Activated T-cell treated with anti-CD3 and anti-CD28 coated beads for 24 hours (primary cell): ENCODE measurements at regions not wholly inside any gene's neighbourhood (a gene's known extent, or its start where the extent isn't known, plus 50 kb on each side); places are given as distances from the start of the nearest gene placed in this dataset.

Experiments
- DNase-seq: peaks from one replicate; pipeline ENCODE4 v3.0.0-alpha.2; 2020; ENCODE audit warnings: low read depth

DNA sequence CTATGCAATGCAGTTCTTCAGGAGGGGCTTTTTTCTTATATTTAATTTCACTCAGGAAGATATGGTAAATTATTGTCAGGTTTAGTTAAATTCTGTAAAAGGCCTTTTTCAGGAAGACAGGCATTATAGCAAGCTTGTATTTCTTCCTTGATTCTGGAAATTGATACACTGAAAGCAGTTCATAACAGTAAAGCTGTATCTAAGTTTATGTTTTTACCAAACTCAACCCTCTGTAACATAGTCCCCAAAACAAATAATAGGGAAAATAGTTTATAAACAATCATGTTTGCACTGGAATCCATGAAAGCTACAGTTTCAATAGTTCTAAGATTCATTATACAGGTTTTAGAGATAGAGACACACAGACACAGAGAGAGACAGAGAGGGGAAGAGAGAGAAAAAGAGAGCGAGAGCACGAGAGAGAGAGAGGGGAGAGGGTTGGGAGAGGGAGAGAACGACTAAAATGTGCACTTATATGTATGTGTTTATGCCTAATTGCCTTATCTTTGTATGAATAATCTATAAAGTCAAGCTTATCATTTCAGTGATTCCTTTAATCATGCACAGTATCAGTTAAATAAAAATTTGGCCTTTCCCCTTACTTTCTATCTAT is 454.4 kb downstream of the RFPL4B start:
- DNase-seq = no peak

DNA sequence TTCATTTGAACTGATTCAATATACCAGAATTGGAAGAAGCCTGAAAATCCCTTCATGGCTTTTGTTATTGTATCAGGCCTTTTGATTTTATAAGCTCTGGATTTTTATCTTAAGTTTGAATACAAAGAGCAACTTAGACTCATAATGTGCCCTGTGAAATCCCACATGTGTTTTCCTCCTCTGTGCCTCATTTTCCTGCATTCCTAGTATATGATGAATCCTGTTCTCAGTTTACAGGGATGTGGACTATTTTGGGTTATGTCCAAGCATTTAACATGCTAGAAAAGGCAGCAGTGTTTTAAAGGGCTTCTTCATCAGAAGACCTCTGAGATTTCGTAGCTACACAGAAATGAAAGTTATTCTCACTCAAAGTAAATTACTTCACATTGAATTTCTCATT is 455.0 kb downstream of the RFPL4B start:
- DNase-seq = no peak

DNA sequence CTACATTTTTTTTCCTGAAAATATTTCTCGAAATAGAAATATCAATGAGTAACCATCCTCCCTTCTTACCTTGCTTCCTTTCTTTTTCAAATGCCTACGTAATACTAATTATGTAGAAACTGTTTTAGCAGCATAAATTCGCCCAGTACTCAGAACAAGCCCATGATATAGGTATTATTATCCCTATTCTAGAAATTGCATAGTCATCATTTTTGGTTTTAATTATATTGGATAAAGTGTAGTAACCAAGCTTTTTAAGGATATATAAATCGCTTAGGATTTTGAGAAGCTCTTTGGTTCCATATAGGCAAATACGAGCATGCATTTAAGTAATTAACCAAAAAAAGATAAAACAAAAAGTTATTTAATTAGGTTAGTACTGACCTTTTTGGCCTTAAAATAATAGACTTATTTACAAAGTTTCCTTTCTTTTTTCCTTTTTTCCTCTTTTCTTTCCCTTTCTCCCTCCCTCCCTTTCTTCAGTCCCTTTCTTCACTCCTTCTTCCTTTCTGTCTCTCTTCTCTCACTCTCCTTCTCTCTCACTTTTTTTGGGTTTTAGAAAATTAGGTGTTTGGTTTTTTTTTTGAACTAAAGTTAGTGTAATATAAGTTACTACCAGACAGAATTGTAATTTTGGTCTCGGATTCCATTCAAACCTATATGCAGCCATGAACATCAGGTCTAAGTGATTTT is 457.7 kb downstream of the RFPL4B start:
- no peak for DNase-seq

DNA sequence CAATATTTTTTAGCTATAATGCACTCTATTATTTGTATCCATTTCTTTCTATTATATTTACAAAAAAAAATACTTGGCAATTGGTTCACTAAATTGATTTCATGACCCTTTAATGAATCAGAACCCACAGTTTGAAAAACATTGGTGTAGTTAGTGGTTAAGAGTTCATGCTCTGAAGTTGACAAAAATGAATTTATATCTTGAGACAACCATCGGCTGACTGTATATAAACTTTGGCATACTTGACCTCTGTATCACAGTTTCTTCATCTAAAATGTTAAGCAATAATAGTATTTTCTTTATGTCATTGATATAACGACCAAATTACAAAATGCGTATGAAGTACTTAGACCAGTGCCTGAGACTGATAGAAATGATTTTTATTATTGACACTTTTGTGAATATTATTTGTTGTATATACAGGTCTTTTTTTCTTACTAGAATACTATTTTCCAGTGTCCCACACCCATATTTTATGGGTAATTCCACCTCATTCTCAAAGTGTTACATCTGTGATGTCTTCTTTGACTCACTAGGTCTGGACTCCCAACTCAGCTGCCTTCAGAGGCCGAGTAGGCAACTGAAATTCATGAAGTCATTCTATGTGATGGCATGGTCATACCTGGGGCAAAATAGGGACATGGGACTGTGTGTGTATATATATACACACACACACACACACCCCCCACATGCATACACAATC is 459.2 kb downstream of the RFPL4B start:
- no peak for DNase-seq

DNA sequence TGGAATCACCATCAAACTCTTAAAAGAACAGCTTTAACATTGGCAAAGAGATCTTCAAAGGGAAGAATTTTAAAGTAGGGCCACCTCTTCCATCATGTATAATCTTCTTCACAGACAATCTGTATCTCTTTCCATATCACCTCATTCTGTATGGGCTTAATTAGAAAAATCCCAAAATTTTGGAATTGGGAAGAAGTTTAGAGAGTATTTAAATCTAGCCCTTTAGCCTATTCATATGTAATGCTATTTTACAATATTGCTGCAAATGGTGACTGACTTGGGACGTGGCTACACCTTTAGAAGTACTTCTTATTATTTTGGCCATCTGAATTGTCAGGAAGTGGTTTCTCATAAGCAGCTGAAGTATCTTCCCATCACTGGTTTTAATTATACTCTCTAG is 474.3 kb downstream of the RFPL4B start:
- no peak for DNase-seq

DNA sequence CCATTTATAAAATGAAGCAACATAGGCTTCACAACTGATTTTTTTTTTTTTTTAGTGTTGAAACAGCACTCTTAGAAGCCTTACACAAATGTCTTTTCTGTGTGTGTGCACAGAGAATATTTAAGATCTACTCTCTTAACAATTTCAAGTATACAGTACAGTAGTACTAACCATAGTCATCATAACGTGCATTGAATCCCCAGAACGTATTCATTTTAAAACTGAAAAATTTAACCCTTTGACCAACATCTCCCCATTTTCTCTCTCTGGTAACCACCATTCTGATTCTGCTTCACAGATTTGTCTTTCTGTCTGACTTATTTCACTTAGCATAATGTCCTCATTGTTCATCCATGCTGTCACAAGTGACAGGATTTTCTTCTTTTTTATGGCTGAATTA is 475.6 kb downstream of the RFPL4B start:
- no peak for DNase-seq

DNA sequence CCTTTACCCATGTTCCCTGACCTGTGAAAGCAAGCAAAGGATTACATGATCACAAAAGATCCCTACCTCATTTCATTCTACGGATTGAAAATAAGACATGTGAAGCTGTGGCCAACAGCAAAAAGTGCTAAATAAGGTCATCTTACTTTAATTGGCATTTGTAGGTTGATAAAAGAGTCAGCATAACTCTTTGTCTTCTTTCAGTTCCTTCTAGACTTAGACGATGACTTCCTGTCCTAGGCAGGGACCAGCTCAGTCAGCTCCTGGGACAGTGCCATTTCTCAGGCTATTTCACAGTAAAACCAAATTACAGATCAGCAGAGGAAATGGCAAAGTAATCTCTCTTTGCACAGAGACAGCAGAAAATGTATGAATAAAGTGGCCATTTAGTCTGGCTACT is 480.7 kb downstream of the RFPL4B start:
- no peak for DNase-seq

DNA sequence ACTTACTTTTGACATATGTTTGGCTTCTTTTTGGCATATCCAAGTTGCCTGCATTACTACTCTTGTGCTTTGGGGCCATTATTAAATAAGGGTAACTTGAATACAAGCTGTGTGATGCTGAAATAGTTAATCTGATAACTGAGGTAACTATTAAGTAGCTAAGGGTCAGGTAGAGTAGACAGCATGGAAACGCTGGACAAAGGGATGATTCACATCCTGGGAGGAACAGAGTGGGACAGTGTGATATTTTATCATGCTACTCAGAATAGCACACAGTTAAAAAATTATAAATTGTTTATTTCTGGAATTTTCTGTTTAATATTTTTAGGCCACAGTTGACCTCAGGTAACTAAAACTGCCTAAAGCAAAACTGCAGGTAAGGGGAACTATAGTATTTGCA is 483.9 kb downstream of the RFPL4B start:
- no peak for DNase-seq

DNA sequence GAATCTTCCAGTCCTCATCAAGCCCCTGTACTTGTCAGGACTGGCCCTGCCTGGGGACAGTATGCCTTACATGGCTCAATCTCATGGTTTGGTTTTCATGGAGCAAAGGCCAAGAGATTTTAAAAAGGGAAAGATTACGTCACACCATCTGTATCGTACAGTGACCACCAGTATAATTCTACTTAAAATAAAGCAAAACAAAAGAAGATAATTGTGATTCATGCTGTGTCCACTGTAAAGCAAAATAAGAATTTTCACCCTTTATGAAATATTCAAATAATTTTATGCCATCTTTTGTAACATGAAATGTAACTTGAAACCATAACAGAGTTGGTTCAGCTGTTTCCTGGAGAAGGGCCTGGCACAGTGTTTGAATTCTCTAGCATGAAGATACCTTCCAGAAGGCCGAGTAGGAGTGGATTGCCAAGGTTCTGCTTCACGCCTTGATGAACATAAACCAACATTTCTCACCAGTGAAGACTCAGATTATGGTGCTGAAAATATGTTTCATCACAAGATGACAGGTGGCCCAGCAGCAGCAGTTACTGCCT is 486.5 kb downstream of the RFPL4B start:
- DNase-seq = no peak

DNA sequence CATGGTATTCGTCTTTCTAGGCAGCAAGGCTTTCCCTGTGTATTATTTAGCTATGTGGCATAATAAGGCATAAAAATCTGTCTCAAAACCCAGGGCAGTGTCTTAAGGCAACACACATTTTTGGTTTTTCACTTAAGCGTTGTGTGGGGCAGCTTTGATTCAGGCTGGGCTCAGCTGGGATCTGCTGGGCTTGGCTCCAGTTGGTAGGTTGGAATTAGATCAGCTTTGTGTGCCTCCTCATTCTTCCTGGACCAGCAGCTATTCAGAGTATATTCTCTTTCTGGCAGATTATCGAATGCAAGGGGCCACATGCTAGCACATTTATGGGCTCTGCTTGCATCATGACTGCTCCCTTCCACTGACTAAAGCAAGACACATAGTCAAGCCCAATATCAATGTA is 487.9 kb downstream of the RFPL4B start:
- DNase-seq = no peak

DNA sequence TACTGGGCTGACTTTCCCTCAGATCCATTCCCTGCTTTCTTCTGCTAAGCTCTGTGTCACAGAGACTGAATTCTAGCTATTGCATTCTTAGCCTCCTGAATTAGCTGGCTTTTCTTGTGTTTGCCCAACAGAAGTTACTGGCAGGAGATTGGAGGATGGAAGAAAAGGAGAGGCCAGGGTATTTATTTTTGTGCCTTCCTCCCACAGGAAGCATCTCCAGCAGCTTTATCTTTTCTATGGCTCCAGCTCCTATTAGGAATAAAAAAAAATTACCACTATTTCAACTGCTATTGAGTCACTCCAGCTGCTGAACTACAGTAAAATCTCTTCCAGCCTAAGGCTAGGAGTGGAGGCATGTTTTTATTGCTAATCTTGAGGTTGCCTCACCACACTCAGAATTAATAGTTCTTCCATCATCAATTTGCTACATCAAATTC is 492.4 kb downstream of the RFPL4B start:
- no peak for DNase-seq

DNA sequence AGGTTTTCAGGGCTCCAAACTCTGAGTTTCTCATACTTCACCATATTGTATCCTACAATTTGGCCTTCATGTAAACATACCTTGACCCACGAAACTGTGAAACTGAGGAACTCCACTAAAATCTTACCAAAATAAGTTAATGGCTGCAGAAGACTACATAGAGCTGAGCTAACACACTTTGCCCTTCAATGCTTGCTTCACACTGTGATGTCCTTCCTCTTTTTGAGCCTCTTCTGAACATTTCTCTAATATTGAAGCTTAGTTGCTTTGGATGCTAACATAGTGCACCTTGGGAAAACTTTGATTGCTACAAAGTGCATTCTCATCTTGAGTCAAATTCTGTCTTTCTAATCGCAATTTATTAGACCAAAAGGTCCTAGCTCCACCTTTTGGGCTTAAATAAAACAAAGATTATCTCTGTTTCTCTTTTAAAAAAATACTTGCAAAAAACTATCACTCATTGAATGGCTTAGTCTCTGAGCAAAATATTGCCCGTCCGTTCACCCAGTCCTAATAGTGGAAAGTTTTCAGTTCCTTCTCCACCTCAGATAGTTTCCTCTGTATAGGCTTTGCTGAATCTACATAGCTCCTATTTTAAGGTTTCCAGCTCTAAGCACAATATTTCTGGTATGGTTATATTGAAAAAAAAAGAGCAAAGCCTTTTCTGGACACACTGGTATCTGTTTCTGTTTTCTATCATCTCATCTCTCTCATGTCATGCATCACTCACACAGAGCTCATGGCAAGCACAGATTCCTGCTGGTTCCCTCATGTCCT is 494.6 kb downstream of the RFPL4B start:
- DNase-seq = no peak

DNA sequence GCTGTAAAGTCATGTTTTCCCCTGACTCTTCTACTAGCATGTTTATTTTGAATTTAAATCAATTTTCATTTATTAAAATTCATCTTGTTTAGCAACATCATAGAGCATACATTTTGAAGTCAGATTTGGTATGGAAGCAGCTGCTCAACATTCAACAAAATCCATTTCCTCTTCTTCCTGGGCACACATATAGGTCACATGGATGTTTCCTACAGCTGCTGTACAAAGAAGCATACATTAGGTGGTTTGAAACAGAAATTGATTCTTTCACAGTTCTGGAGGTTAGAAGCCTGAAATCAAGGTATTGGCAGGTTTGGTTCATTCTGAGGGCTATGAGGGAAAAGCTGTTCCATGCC is 495.2 kb downstream of the RFPL4B start:
- DNase-seq = no peak

DNA sequence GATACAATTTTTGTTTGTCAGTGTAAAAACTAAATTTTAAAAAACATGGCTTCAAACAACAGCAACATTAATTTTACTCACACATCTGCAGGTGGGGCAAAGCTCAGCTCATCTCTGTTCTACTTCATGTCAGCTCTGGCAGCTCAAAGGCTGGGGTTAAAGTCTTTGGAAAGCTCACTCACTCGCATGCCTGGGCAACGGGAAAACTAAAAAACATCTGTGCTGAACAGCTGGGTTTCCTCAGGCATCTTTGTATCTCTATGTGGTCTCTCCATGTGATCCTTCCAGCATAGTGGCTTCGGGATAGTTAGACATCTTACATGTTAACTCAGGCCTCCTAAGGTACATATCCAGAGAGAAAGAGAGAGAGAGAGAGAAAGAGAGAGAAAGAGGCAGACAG is 499.6 kb downstream of the RFPL4B start:
- no peak for DNase-seq

DNA sequence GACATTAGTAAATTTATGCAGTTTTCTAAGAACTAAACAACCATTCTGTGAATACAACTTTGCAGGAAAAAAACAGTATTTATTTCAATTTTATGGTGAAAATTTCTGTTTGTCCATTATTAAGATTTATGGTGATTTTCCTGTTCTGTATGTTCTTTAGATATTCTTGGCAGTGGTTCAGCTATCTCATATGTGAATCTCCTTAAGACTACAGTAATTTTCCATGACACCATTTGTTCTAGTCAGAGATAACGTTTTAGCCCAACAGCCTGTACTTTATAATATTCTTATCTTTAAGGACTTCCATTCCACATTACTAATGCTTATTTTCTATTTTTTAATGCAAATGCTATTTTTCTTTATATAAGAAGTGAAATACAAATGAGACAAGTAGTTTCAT is 504.0 kb downstream of the RFPL4B start:
- no peak for DNase-seq

DNA sequence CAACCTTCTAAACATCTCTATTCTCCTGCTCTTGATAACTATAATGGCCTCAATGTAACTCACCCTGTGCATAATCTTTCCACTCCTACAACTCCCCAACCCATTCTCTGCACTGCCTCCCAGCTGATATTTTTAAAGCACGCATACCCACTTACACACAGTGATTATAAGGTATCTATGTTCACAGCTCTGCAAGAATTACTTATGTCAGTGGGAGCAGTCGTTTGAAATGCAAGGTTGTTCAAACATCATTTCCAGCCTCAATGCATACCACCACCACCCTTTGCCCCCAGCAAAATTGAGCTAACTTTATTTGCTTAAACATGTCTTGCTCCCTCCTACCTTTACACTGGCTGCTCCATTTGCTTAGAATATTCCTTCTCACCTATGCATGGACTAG is 506.0 kb downstream of the RFPL4B start:
- no peak for DNase-seq

DNA sequence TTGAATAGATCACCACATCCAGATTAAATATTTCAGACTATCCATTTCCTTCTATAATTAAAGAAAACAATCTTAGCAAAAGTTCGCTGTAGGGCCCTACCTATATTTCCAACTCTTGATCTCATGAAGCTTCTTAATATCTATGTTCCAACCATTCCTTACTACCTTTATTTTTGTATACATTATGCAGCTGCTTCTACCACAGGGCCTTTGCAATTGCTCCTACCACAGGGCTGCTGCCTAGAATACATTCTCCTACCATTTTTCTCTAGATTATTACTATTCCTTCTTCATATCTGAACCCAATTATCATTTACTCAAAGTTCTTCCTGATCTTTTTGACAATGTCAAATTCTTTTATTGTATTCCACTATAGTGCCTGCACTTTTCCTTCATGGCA is 516.6 kb downstream of the RFPL4B start:
- DNase-seq = no peak

DNA sequence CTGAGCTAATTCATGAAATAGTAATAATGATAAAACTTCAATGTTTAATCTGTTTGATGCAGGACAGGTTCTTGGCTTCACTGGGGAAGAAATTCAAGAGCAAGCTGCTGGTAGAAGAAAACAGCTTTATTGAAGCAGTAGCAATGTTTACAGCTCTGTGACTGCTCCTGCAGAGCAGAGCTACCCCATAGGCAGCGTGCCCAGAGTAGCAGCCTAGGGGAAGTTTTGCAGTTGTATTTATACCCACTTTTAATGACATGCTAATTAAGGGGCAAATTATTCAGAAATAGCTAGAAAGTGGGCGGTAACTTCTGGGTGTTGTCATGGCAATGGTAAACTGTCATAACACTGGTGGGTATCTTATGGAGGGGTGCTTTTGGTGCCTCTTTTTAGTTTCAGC is 518.0 kb downstream of the RFPL4B start:
- DNase-seq = no peak

DNA sequence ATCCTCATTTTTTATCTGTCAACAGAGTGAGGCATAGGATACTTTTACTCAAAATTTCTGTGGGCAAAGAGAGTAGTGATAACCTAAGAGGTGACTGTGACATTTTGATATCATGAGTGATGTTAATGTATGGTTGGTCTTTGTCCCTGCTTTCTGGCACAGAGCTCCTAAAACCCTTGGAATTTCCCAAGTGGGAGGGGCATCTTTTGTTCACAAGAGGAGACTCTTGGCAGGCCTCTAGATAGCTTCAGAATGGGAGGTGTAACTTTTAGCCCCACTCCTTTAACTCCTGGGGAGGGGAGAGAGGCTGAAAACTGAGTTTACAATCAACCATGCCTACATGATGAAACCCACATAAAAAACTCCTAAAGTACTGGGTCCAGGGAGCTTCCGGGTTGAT is 527.8 kb downstream of the RFPL4B start:
- DNase-seq = no peak

DNA sequence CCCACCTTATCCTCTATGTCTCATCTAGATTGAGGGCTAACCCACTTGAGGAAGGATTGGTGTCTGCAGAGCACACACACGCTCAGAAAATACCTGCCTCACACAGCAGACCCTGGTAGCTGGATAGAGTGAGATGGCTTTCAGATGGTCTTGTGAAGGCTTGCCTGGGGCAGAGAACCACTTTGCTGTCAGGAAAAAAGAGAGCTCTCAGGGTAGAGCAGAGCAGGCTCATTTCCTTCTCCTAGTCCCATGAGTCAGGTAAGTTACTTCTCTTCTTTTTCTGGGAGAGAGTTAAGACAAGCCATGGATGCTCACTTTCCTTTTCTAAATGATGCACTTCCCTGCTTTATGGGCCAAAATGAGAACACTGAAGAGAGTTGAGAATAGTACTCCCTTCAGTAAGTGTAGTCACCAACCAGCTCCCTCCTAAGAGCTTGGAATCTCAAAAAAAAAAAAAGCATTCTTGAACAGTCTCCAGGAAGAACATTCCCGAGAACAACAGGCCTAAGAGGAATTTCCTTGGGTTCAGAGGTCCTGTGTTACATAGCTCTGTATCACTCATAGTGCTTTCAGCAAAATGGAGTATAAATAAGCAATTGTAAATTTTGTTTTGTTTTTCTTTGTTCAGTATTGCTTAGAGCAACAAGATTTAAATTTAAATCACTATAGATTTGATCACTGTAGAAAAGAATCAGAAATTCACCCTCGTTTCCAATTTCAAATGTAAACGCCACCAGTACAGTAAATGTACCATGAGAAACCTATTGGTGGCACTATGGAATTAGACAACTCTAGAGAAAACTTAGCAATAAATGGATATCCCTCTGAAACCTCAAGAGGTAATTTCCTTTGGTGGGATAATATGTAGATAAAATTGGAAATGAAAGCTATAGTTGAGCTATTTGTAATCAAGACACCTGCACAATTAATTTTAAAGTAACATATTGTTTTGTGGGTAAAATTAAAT is 530.3 kb downstream of the RFPL4B start:
- no peak for DNase-seq

DNA sequence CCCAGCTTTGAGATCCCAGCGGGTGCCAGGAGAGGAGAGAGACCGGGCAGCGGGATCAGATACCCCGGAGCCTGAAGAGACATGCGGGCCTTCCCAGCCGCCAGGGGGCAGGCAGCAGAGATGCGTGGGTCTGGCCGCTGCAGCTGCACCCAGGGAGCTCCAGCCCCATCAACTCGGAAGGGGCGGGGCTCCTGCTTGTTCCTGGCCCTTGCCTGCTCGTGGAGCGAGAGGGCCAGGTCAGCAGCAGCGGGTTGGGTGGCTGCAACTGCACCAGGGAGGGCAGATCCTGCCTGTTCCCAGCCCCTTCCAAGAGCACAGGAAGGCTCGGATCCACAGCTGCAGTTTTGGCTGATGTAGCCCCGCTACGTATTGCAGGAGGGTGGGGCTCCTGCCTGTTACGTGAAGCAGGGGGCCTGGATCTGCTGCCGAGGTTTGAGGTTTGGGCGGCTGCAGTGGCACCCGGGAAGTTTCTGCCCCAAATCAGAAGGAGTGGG is 532.8 kb downstream of the RFPL4B start:
- no peak for DNase-seq
